ENCODE measurements at regions not wholly inside any gene's neighbourhood (a gene's known extent, or its start where the extent isn't known, plus 50 kb on each side); places are given as distances from the start of the nearest gene placed in this dataset.
"Not testable (repeated sequence)": the region's sequence is repeated elsewhere in the genome, so short reads cannot be mapped to it uniquely, and the experiment has no call there.

- TF ChIP-seq CTCF (conservative IDR thresholded peaks at IDR 0.05; ENCODE audit: low read depth in 2 of 2) (no peak), ZNF114 (CRISPR knock-in tag; IDR thresholded peaks at IDR 0.05) (no peak), POLR2AphosphoS5 (IDR thresholded peaks at IDR 0.05; ENCODE audit: low read depth) (no peak), CREB1 (CRISPR knock-in tag; IDR thresholded peaks at IDR 0.05; ENCODE audit: low read depth) (no peak), JUNB (IDR thresholded peaks at IDR 0.05; ENCODE audit: unreplicated experiment) (no peak), EZH2 (IDR thresholded peaks at IDR 0.05; ENCODE audit: low read depth, unreplicated experiment) (no peak), ETS1 (IDR thresholded peaks at IDR 0.05) (no peak), STAT1 (IDR thresholded peaks at IDR 0.05; ENCODE audit: unreplicated experiment) (no peak)
Observed at GRCh38 chr3:147237991-147238390, 168.4 kb downstream of the ZIC4 start (continued).

GRCh38 chr3:147231980-147232379 lies 174.4 kb downstream of the ZIC4 start:
- not testable (repeated sequence) for ATAC-seq; H3K4me3 ChIP-seq; H3F3A ChIP-seq (replicated peaks; ENCODE audit: low read depth); H3K4me1 Mint-ChIP-seq; H3K36me3 ChIP-seq (ENCODE audit: insufficient read depth); H3K4me1 ChIP-seq (ENCODE audit: insufficient read depth); H3K4me2 ChIP-seq; H3K9me2 ChIP-seq (ENCODE audit: insufficient read depth); H3K79me2 ChIP-seq (replicated peaks; ENCODE audit: insufficient read depth); H3K27ac ChIP-seq (ENCODE audit: low read depth); H3K9me3 Mint-ChIP-seq; DNase-seq (ENCODE audit: low spot score); H3K36me3 Mint-ChIP-seq (ENCODE audit: low read depth); H3K27me3 ChIP-seq (ENCODE audit: insufficient read depth); H4K20me1 ChIP-seq (replicated peaks; ENCODE audit: insufficient read depth); H3K4me3 Mint-ChIP-seq; H3K27me3 Mint-ChIP-seq (ENCODE audit: insufficient read depth, low read depth, poor library complexity); H2AFZ ChIP-seq; H3K27ac Mint-ChIP-seq

GRCh38 chr3:147231111-147231510 lies 175.2 kb downstream of the ZIC4 start:
- Mint-ChIP-seq H3K36me3 (ENCODE audit: low read depth) (no peaks in the 10 kb centered on the region), H3K4me1 (no peaks in the 10 kb centered on the region), H3K27ac (no peak overlapping the region), H3K9me3 (no peaks in the 10 kb centered on the region), H3K27me3 (ENCODE audit: insufficient read depth, low read depth, poor library complexity) (no peaks in the 10 kb centered on the region), H3K4me3 (no peak overlapping the region)
- TF ChIP-seq CREB1 (CRISPR knock-in tag; IDR thresholded peaks at IDR 0.05; ENCODE audit: low read depth) (no peak), POLR2AphosphoS5 (IDR thresholded peaks at IDR 0.05; ENCODE audit: low read depth) (no peak), EZH2phosphoT487 (IDR thresholded peaks at IDR 0.05; ENCODE audit: unreplicated experiment) (no peak), NANOG (IDR thresholded peaks at IDR 0.05; ENCODE audit: borderline replicate concordance) (no peak), ZNF462 (CRISPR knock-in tag; IDR thresholded peaks at IDR 0.05) (no peak), ZNF331 (CRISPR knock-in tag; IDR thresholded peaks at IDR 0.05; ENCODE audit: low read depth) (no peak), ZNF114 (CRISPR knock-in tag; IDR thresholded peaks at IDR 0.05) (no peak)
- no peak overlapping the region for H3K4me3 ChIP-seq
- H3K4me2 ChIP-seq: no peak overlapping the region
- DNase-seq (ENCODE audit: low spot score): no peak
- no peaks in the 10 kb centered on the region for H3F3A ChIP-seq (replicated peaks; ENCODE audit: low read depth)
- no peak overlapping the region for H3K27ac ChIP-seq (ENCODE audit: low read depth)
- no peak overlapping the region for H2AFZ ChIP-seq
- H3K36me3 ChIP-seq (ENCODE audit: insufficient read depth): no peaks in the 10 kb centered on the region
- no peaks in the 10 kb centered on the region for H4K20me1 ChIP-seq (replicated peaks; ENCODE audit: insufficient read depth)
- H3K27me3 ChIP-seq (ENCODE audit: insufficient read depth): no peaks in the 10 kb centered on the region
- no peaks in the 10 kb centered on the region for H3K79me2 ChIP-seq (replicated peaks; ENCODE audit: insufficient read depth)
- no peaks in the 10 kb centered on the region for H3K4me1 ChIP-seq (ENCODE audit: insufficient read depth)
- H3K9me2 ChIP-seq (ENCODE audit: insufficient read depth): no peaks in the 10 kb centered on the region
- no peak for ATAC-seq
